Peyer's patch (tissue), 4 donors: ENCODE measurements at regions not wholly inside any gene's neighbourhood (a gene's known extent, or its start where the extent isn't known, plus 50 kb on each side); places are given as distances from the start of the nearest gene placed in this dataset.

Experiments used
- CTCF ChIP-seq, 6 experiments: fragments of 450-650 bp in 4 of 6; fragments of 200-600 bp in 2 of 6; sonication (generic) in 1 of 6; IDR thresholded peaks; one replicate each; pipeline ENCODE4 v1.5.1; 2017 to 2019; ENCODE audit warnings: antibody characterized with exemption in 6 of 6, mild to moderate bottlenecking in 3 of 6, moderate library complexity in 1 of 6
- POLR2A ChIP-seq, 2 donors: fragments of 450-650 bp; IDR thresholded peaks; one replicate each; pipeline ENCODE4 v1.5.1; 2017; ENCODE audit warnings: antibody characterized with exemption in 2 of 2, mild to moderate bottlenecking in 2 of 2, moderate library complexity in 2 of 2

- TF ChIP-seq CTCF (IDR thresholded peaks at IDR 0.05) = no peak
- TF ChIP-seq POLR2A (IDR thresholded peaks at IDR 0.05) = no peak
Measured at GRCh38 chr13:108561149-108561548, 68.3 kb upstream of the MYO16 start.
